ENCODE measurements at regions not wholly inside any gene's neighbourhood (a gene's known extent, or its start where the extent isn't known, plus 50 kb on each side); places are given as distances from the start of the nearest gene placed in this dataset.

- no peaks in the 10 kb centered on the region for H3K4me1 Mint-ChIP-seq
- ATAC-seq (ENCODE audit: low read depth) (no peak), DNase-seq (no peak)
- no peaks in the 10 kb centered on the region for H3K27me3 Mint-ChIP-seq
- peaks cover 4% of the 10 kb centered on the region for H3K9me3 Mint-ChIP-seq
- H3K36me3 Mint-ChIP-seq (ENCODE audit: low read depth): no peaks in the 10 kb centered on the region
- no peak for TF ChIP-seq CTCF (IDR thresholded peaks at IDR 0.05)
- CTCF ChIA-PET: no interaction called here
- H3K27ac Mint-ChIP-seq: no peak overlapping the region
- no peak overlapping the region for H3K4me3 Mint-ChIP-seq
- intact Hi-C loops (cut with micrococcal nuclease): no loop called here
- POLR2A ChIA-PET: no interaction called here
Observed at GRCh38 chr2:220450846-220451245, 823.4 kb downstream of the SLC4A3 start.

- Mint-ChIP-seq H3K27me3 (no peaks in the 10 kb centered on the region), H3K4me3 (no peak overlapping the region), H3K9me3 (peaks cover 2% of the 10 kb centered on the region), H3K4me1 (no peaks in the 10 kb centered on the region), H3K27ac (no peak overlapping the region), H3K36me3 (ENCODE audit: low read depth) (no peaks in the 10 kb centered on the region)
- DNase-seq (no peak), ATAC-seq (ENCODE audit: low read depth) (no peak)
- ChIA-PET POLR2A (no interaction called here), CTCF (no interaction called here)
- no peak for TF ChIP-seq CTCF (IDR thresholded peaks at IDR 0.05)
- intact Hi-C loops (cut with micrococcal nuclease): no loop called here
Observed at GRCh38 chr2:220451438-220451837, 824.0 kb downstream of the SLC4A3 start.

GRCh38 chr2:220452561-220452960, 825.1 kb downstream of the SLC4A3 start:
- no peak overlapping the region for H3K27ac Mint-ChIP-seq
- ChIA-PET POLR2A (no interaction called here), CTCF (no interaction called here)

GRCh38 chr2:220455351-220455990, 828.0 kb downstream of the SLC4A3 start:
- CTCF ChIA-PET: no interaction called here
- TF ChIP-seq CTCF (IDR thresholded peaks at IDR 0.05): no peak
- intact Hi-C loops (cut with micrococcal nuclease): no loop called here
- ATAC-seq (ENCODE audit: low read depth): no peak
- Mint-ChIP-seq H3K36me3 (ENCODE audit: low read depth) (no peaks in the 10 kb centered on the region), H3K27ac (no peak overlapping the region), H3K4me3 (no peak overlapping the region), H3K9me3 (no peaks in the 10 kb centered on the region), H3K27me3 (no peaks in the 10 kb centered on the region), H3K4me1 (no peaks in the 10 kb centered on the region)
- no peak for DNase-seq
- POLR2A ChIA-PET: no interaction called here

More at GRCh38 chr2:220452561-220452960, 825.1 kb downstream of the SLC4A3 start:
- no peak overlapping the region for H3K4me3 Mint-ChIP-seq
- ATAC-seq (ENCODE audit: low read depth): no peak
- no peaks in the 10 kb centered on the region for H3K36me3 Mint-ChIP-seq (ENCODE audit: low read depth)
- no peaks in the 10 kb centered on the region for H3K9me3 Mint-ChIP-seq
- DNase-seq: no peak
- intact Hi-C loops (cut with micrococcal nuclease): no loop called here
- no peak for TF ChIP-seq CTCF (IDR thresholded peaks at IDR 0.05)
- no peaks in the 10 kb centered on the region for H3K4me1 Mint-ChIP-seq
- no peaks in the 10 kb centered on the region for H3K27me3 Mint-ChIP-seq

GRCh38 chr2:220458051-220458450, 830.6 kb downstream of the SLC4A3 start:
- DNase-seq: no peak
- Mint-ChIP-seq H3K4me1 (no peaks in the 10 kb centered on the region), H3K27ac (no peak overlapping the region), H3K27me3 (no peaks in the 10 kb centered on the region), H3K4me3 (no peak overlapping the region), H3K36me3 (ENCODE audit: low read depth) (no peaks in the 10 kb centered on the region), H3K9me3 (no peaks in the 10 kb centered on the region)
- no peak for ATAC-seq (ENCODE audit: low read depth)
- intact Hi-C loops (cut with micrococcal nuclease): no loop called here
- TF ChIP-seq CTCF (IDR thresholded peaks at IDR 0.05): no peak
- POLR2A ChIA-PET: no interaction called here
- CTCF ChIA-PET: no interaction called here
